Fibroblast of villous mesenchyme (primary cell): ENCODE measurements at regions not wholly inside any gene's neighbourhood (a gene's known extent, or its start where the extent isn't known, plus 50 kb on each side); places are given as distances from the start of the nearest gene placed in this dataset.
A peak's percentile ranks its signal among the peaks of the same experiment; 100 is the strongest.
"Not testable (repeated sequence)": the region's sequence is repeated elsewhere in the genome, so short reads cannot be mapped to it uniquely, and the experiment has no call there.

Source experiments
- DNase-seq: peaks from one replicate; pipeline ENCODE4 v3.0.0-alpha.2; 2010; ENCODE audit warnings: low read depth
- H3K4me3 ChIP-seq: 2 replicates; pipeline ENCODE4 v1.5.1; 2011; ENCODE audit warnings: low read depth, mild to moderate bottlenecking, low read length
- TF ChIP-seq, protein P1 (sequence below): IDR thresholded peaks from 2 replicates; pipeline ENCODE4 v1.5.1; 2012; ENCODE audit warnings: low read depth, mild to moderate bottlenecking, low read length; ENCODE audit not compliant: insufficient read depth

DNA sequence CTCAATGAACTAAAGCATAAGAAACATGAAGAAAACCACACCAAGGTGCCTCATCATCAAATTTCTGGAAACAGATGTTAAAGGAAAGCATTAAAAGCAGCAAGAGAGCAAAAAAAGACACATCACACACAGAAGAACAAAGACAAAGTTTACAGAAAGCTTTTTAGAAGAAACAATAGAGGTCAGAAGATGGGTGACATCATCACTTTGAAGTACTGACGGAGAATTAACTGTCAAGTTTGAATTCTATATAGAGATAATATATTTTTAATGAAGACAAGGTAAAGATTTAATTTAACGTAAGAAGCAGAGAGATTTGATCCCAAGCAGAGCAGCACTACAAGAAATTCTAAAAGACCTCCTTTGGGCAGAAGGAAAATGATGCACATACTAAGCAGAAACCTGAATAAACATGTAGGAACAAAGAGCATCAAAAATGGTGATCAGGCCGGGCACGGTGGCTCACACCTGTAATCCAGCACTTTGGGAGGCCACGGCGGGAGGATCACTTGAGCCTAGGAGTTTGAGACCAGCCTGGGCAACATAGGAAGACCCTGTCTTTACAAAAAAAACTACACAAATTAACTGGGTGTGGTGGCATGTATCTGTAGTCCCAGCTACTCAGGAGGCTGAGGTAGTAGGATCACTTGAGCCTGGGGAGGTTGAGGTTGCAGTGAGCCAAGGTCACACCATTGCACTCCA is 63.3 kb upstream of the RTL6 start:
- H3K4me3 ChIP-seq = no peak overlapping the region
- DNase-seq = no peak
- TF ChIP-seq, protein P1, sequence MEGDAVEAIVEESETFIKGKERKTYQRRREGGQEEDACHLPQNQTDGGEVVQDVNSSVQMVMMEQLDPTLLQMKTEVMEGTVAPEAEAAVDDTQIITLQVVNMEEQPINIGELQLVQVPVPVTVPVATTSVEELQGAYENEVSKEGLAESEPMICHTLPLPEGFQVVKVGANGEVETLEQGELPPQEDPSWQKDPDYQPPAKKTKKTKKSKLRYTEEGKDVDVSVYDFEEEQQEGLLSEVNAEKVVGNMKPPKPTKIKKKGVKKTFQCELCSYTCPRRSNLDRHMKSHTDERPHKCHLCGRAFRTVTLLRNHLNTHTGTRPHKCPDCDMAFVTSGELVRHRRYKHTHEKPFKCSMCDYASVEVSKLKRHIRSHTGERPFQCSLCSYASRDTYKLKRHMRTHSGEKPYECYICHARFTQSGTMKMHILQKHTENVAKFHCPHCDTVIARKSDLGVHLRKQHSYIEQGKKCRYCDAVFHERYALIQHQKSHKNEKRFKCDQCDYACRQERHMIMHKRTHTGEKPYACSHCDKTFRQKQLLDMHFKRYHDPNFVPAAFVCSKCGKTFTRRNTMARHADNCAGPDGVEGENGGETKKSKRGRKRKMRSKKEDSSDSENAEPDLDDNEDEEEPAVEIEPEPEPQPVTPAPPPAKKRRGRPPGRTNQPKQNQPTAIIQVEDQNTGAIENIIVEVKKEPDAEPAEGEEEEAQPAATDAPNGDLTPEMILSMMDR = no peak

DNA sequence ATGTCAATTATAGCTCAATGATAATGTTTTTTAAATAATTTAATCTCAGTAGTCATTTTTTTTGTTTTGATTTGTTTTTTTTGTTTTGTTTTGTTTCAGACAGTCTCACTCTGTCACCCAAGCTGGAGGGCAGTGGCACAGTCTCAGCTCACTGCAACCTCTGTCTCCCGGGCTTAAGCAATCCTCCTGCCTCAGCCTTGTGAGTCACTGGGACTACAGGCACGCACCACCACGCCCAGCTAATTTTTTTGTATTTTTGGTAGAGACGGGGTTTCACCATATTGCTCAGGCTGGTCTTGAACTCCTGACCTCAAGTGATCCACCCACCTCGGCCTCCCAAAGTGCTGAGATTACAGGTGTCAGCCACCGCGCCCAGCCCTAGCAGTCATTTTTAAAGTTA is 60.6 kb upstream of the RTL6 start:
- not testable (repeated sequence) for H3K4me3 ChIP-seq
- peak; percentile 56 for DNase-seq

DNA sequence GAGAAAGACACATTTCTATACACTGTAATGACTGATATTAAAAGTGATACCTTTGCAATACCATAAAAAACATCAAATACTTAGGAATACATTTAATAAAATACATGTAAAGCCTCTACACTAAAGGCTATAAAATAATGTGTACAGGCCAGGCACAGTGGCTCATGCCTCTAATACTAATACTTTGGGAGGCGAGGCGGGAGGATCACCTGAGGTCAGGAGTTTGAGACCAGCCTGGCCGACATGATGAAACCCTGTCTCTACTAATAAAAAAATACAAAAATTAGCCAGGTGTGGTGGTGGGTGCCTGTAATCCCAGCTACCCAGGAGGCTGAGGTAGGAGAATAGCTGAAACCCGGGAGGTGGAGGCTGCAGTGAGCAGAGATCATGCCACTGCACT is 59.8 kb upstream of the RTL6 start:
- DNase-seq, H3K4me3 ChIP-seq: not testable (repeated sequence)

DNA sequence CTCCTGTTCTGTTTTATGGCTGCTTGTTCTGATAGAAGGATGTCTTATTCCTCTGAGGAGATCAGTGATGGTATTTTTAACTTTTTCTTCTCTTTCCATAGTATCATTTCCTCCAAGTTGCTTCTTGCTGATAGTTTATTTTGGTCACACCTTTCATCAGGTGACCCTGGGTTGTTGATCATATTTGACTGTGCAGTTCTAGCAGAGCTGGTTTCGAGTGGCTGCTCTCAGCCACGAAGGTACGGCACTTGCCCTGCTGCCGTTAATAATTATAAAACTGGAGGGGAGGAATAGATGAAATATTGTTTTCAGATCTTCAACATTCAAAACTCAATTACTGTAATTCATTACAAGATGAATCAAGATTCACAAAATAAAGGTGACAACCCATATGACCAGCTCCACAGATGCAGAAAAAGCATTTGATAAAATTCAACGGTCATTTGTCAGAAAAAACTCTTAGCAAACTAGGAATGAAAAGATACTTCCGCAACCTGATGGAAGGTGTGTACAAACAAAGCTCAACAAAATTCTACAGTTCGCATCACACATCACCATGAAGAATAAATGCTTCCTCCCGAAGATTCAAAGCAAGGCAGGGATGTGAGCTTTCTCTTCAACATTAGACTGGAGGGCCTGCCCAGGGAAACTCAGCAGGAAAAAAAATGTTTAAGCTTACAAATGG is 59.2 kb upstream of the RTL6 start:
- no peak for DNase-seq
- TF ChIP-seq, protein P1 = no peak
- no peak overlapping the region for H3K4me3 ChIP-seq

DNA sequence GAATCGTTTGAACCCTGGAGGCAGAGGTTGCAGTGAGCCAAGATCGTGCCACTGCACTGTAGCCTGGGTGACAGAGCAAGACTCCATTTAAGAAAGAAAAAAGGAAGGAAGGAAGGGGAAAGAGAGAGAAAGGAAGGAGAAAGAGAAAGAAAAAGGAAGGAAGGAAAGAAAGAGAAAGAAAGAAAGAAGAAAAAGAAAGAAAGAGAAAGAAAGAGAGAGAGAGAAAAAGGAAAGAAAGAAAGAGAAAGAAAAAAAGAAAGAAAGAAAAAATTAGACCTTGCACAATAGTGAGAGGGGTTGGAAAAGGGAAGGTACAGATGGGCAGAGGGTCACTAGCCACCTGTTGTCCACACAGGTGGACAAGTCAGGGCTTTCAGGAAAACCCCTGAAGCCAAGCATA is 57.6 kb upstream of the RTL6 start:
- no peak overlapping the region for H3K4me3 ChIP-seq
- DNase-seq = no peak
- TF ChIP-seq, protein P1 = no peak

DNA sequence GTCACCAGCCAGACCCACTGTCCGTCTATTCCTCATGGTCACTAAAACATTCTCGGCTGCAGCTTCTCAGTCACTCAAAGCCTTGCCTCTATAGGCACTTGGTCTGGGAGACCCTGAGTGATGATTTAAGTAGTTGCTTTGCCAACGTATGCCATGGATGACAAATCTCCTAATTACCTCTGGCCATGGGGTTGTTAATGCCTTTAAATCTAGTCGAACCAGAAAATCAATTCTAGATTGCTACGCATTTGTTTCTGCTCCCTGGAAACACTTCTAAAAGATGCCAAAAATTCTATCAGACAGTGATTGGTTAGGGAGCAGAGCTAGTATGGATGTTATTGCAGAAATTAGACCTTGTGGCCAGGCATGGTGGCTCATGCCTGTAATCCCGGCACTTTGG is 57.0 kb upstream of the RTL6 start:
- H3K4me3 ChIP-seq = no peak overlapping the region
- DNase-seq = no peak
- TF ChIP-seq, protein P1 = no peak

DNA sequence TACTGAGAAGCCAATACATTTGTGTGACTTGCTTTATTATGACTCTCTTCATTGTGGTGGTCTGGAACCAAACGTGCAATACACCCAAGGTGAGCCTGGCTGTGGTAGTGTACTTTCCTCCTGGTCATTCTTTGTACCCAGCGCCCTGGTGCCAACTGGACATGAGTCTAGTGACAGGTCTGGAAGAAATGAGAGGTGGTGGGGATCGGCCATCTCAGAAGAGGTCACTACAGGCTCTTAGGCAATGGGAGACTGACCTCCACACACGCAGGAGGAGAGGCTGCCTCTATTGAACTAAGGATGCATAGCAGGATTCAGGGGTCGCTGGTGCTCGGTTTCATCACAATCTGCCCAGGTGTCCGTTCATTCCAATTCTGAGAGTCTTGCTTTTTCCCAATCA is 56.4 kb upstream of the RTL6 start:
- DNase-seq = no peak
- TF ChIP-seq, protein P1 = no peak
- no peak overlapping the region for H3K4me3 ChIP-seq

DNA sequence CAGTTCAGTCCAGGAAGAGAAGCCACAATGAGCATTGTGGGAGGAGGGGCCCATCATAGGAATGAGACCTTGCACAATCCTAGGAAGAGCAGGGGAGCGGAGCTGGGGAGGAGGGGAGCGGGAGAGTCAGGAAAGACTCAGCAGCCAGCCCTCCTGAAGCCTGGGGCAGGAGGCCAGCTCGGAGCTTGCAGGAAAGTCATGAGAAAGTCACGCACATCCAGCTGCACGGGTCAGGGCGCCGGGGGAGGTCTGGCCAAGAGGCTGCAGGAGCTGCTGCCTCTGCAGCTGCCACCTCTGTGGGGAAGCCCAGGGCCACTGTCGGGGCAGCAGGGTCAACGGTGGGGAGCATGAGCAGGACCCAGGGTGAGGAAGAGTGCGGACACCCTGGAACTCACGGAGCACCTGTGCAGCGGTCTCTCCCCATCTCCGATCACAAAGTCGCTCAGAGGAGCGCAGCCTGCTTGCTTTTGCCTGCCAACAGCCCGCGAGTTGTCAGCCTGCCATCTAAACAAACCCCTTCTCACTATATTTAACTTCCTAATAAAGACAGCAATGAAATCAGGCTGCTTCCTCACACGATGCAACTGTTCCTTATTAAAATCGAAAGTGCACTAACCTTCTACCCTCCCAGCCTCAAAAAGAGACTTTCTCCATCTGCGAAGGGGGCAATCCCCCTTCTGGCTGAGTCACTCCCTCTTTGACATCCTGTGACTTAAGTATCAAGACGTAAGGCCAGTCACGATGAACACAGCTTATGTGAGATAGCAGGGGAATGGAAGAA is 52.9 kb upstream of the RTL6 start:
- DNase-seq = peak; percentile 94
- H3K4me3 ChIP-seq = peak overlapping the region; percentile 49
- TF ChIP-seq, protein P1 = no peak
